GM19438 (cell line): ENCODE measurements at regions not wholly inside any gene's neighbourhood (a gene's known extent, or its start where the extent isn't known, plus 50 kb on each side); places are given as distances from the start of the nearest gene placed in this dataset.
"Not testable (repeated sequence)": the region's sequence is repeated elsewhere in the genome, so short reads cannot be mapped to it uniquely, and the experiment has no call there.

Experiments
- ATAC-seq: cut with Tn5 transposase; IDR thresholded peaks from one replicate; pipeline ENCODE4 v1.9.1; 2021; ENCODE audit warnings: low read depth; ENCODE audit not compliant: unreplicated experiment

- ATAC-seq = no peak
These were observed 661.1 kb upstream of the ANKRD30A start for GRCh38 chr10:36464291-36464690.

- ATAC-seq = no peak
These were observed 662.0 kb upstream of the ANKRD30A start for GRCh38 chr10:36463390-36463789.

- no peak for ATAC-seq
These were observed 663.2 kb upstream of the ANKRD30A start for GRCh38 chr10:36462194-36462593.

GRCh38 chr10:36458437-36458836 is 667.0 kb upstream of the ANKRD30A start:
- not testable (repeated sequence) for ATAC-seq

- no peak for ATAC-seq
These were observed 667.6 kb upstream of the ANKRD30A start for GRCh38 chr10:36457751-36458150.

GRCh38 chr10:36455526-36456133 is 669.8 kb upstream of the ANKRD30A start:
- no peak for ATAC-seq

- ATAC-seq = no peak
These were observed 672.5 kb upstream of the ANKRD30A start for GRCh38 chr10:36452851-36453250.

GRCh38 chr10:36451391-36451970 is 673.9 kb upstream of the ANKRD30A start:
- no peak for ATAC-seq

GRCh38 chr10:36450380-36450779 is 675.0 kb upstream of the ANKRD30A start:
- ATAC-seq = no peak

- no peak for ATAC-seq
These were observed 676.4 kb upstream of the ANKRD30A start for GRCh38 chr10:36448760-36449691.

- ATAC-seq = no peak
These were observed 678.5 kb upstream of the ANKRD30A start for GRCh38 chr10:36446881-36447280.

GRCh38 chr10:36443233-36443632 is 682.2 kb upstream of the ANKRD30A start:
- ATAC-seq = no peak

GRCh38 chr10:36441557-36441956 is 683.8 kb upstream of the ANKRD30A start:
- ATAC-seq = no peak

GRCh38 chr10:36440539-36440938 is 684.9 kb upstream of the ANKRD30A start:
- ATAC-seq = no peak

- no peak for ATAC-seq
These were observed 688.0 kb upstream of the ANKRD30A start for GRCh38 chr10:36437367-36437766.

- no peak for ATAC-seq
These were observed 696.9 kb upstream of the ANKRD30A start for GRCh38 chr10:36428507-36428906.

GRCh38 chr10:36425131-36425797 is 700.1 kb upstream of the ANKRD30A start:
- no peak for ATAC-seq

GRCh38 chr10:36424502-36424901 is 700.9 kb upstream of the ANKRD30A start:
- ATAC-seq = no peak

GRCh38 chr10:36423821-36424248 is 701.6 kb upstream of the ANKRD30A start:
- ATAC-seq = no peak

GRCh38 chr10:36421992-36422391 is 703.4 kb upstream of the ANKRD30A start:
- ATAC-seq = no peak

- no peak for ATAC-seq
These were observed 708.9 kb upstream of the ANKRD30A start for GRCh38 chr10:36416513-36416912.
